ENCODE measurements at regions not wholly inside any gene's neighbourhood (a gene's known extent, or its start where the extent isn't known, plus 50 kb on each side); places are given as distances from the start of the nearest gene placed in this dataset.

- Histone ChIP-seq H3K27ac (no peak overlapping the region), H2AFZ (no peak overlapping the region), H3K4me3 (ENCODE audit: low read depth, low read length) (no peak overlapping the region), H3K4me2 (ENCODE audit: low read length) (no peak overlapping the region), H3K27me3 (ENCODE audit: control insufficient read depth, insufficient read depth, low read length) (no peaks in the 10 kb centered on the region), H3K9me3 (ENCODE audit: control insufficient read depth, low read length) (no peaks in the 10 kb centered on the region), H3K4me1 (no peaks in the 10 kb centered on the region), H3K9ac (no peak overlapping the region), H3K79me2 (no peaks in the 10 kb centered on the region), H3K36me3 (ENCODE audit: control insufficient read depth, insufficient read depth, low read length) (no peaks in the 10 kb centered on the region)
- no peak for TF ChIP-seq CTCF (IDR thresholded peaks at IDR 0.05)
Measured at GRCh38 chr6:170023620-170024521, 267.0 kb downstream of the DLL1 start.

DNA sequence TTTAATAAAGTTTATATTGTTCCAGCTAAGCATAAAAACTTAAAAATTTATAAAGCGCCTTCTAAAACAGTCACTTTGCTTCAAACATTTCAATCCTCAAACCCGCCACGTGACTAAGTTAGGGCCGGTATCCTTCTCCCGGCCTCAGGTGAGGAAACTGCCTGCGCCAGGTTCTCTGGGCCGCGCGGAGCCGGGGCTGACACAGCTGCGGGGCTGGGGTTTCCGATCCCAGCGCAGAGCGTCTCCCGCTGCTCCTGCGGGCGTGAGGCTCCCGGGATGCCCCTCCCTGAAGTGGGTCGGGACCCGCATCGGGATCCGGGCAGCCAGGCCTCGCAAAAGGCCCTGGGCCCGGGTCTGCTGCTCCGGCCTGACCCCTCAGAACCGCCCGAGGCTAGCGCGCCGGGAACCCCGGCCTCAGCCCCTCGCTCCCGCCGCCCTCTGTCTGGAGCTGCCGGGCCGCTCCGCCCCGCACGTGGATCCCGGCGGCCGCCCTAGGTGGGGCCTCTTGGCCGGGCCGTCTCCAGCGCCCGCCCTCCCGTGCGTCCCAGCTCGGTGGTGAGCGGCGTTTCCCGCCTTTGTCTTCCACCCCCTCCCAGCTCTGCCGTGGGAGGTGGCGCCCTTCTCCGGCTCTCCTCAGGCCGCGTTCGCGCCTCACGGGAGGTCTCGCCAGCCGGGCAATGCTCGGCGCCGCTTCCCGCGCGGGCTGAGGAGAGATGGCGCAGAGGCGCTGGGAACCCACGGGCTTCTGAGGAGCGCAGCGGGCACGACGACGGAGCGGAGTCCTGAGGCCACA, 267.9 kb downstream of the DLL1 start:
- no peak overlapping the region for H3K9ac ChIP-seq
- H3K4me3 ChIP-seq (ENCODE audit: low read depth, low read length), result no peak overlapping the region
- TF ChIP-seq CTCF (IDR thresholded peaks at IDR 0.05), result no peak

GRCh38 chr6:170022291-170022722, 268.6 kb downstream of the DLL1 start:
- Histone ChIP-seq H3K4me2 (ENCODE audit: low read length) (no peak overlapping the region), H3K27ac (no peak overlapping the region), H3K79me2 (no peaks in the 10 kb centered on the region), H3K9ac (no peak overlapping the region), H3K36me3 (ENCODE audit: control insufficient read depth, insufficient read depth, low read length) (no peaks in the 10 kb centered on the region), H2AFZ (no peak overlapping the region), H3K4me1 (no peaks in the 10 kb centered on the region), H3K9me3 (ENCODE audit: control insufficient read depth, low read length) (no peaks in the 10 kb centered on the region), H3K4me3 (ENCODE audit: low read depth, low read length) (no peak overlapping the region), H3K27me3 (ENCODE audit: control insufficient read depth, insufficient read depth, low read length) (no peaks in the 10 kb centered on the region)
- TF ChIP-seq CTCF (IDR thresholded peaks at IDR 0.05), result no peak

More for the DNA sequence above, 267.9 kb downstream of the DLL1 start:
- Histone ChIP-seq H3K27ac (no peak overlapping the region), H3K4me1 (no peaks in the 10 kb centered on the region), H3K27me3 (ENCODE audit: control insufficient read depth, insufficient read depth, low read length) (no peaks in the 10 kb centered on the region), H3K9me3 (ENCODE audit: control insufficient read depth, low read length) (no peaks in the 10 kb centered on the region), H3K4me2 (ENCODE audit: low read length) (no peak overlapping the region), H2AFZ (no peak overlapping the region), H3K36me3 (ENCODE audit: control insufficient read depth, insufficient read depth, low read length) (no peaks in the 10 kb centered on the region), H3K79me2 (no peaks in the 10 kb centered on the region)

DNA sequence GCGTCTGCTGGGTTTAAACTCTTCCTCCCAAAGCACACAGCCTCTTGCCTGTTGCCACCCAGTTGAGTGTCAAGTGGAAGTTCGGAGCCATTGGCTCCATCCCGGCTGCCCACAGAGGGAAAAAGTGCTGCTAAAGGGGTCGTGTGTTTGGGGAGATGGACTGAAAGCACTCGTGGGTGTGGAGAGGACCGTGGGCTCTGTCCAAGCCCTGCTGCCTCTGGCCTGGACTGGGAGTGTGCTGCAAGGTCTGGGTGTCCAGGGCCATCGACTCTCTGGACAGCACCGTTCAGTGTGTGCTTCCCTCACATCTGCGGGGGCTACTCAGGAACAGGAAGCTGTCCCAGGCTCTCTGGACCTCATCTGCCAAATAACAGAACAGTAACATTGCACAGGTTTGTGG, 269.3 kb downstream of the DLL1 start:
- H3K27ac ChIP-seq, result no peak overlapping the region
- H3K27me3 ChIP-seq (ENCODE audit: control insufficient read depth, insufficient read depth, low read length), result no peaks in the 10 kb centered on the region
- no peaks in the 10 kb centered on the region for H3K9me3 ChIP-seq (ENCODE audit: control insufficient read depth, low read length)
- no peaks in the 10 kb centered on the region for H3K79me2 ChIP-seq
- no peaks in the 10 kb centered on the region for H3K4me1 ChIP-seq
- no peak overlapping the region for H3K4me3 ChIP-seq (ENCODE audit: low read depth, low read length)
- H2AFZ ChIP-seq, result no peak overlapping the region
- H3K4me2 ChIP-seq (ENCODE audit: low read length), result no peak overlapping the region
- H3K9ac ChIP-seq, result no peak overlapping the region
- no peak for TF ChIP-seq CTCF (IDR thresholded peaks at IDR 0.05)
- H3K36me3 ChIP-seq (ENCODE audit: control insufficient read depth, insufficient read depth, low read length), result no peaks in the 10 kb centered on the region
